CD4-positive, alpha-beta memory T cell (primary cell): ENCODE measurements at regions not wholly inside any gene's neighbourhood (a gene's known extent, or its start where the extent isn't known, plus 50 kb on each side); places are given as distances from the start of the nearest gene placed in this dataset.

Experiments
- CTCF ChIA-PET: fragments of 350-600 bp; sonication (Branson Sonifier 250); formaldehyde crosslinking; loops from one replicate; lab custom pipeline; 2021; ENCODE audit warnings: inconsistent platforms; ENCODE audit not compliant: partially characterized antibody; lab: Charles Lee
- POLR2A ChIA-PET: fragments of 350-600 bp; sonication (Branson Sonifier 250); formaldehyde crosslinking; loops from one replicate; lab custom pipeline; 2021; ENCODE audit not compliant: partially characterized antibody; lab: Charles Lee
- DNase-seq, 5 donors: peaks; one replicate each; pipeline versions ENCODE4 v3.0.0 to v3.0.0-alpha.2; 2020 to 2022; ENCODE audit warnings: mixed read lengths in 1 of 5
- H3K27ac ChIP-seq: one replicate; pipeline ENCODE4 v1.7.0; 2013; ENCODE audit warnings: low read depth, low read length
- H3K27me3 ChIP-seq: 2 replicates; pipeline ENCODE4 v1.7.0; 2013; ENCODE audit warnings: mild to moderate bottlenecking, low read length, moderate library complexity; ENCODE audit not compliant: insufficient read depth
- H3K36me3 ChIP-seq: 2 replicates; pipeline ENCODE4 v1.7.0; 2013; ENCODE audit warnings: mild to moderate bottlenecking, low read length, moderate library complexity; ENCODE audit not compliant: insufficient read depth
- H3K4me1 ChIP-seq: 2 replicates; pipeline ENCODE4 v1.7.0; 2013; ENCODE audit warnings: mild to moderate bottlenecking, low read length, moderate library complexity; ENCODE audit not compliant: insufficient read depth
- H3K4me3 ChIP-seq, 2 donors: one replicate each; pipeline ENCODE4 v1.7.0; 2013; ENCODE audit warnings: low read length in 2 of 2, mild to moderate bottlenecking in 1 of 2
- H3K9me3 ChIP-seq, 2 donors: one replicate each; pipeline ENCODE4 v1.7.0; 2013; ENCODE audit warnings: low read length in 2 of 2, control low read depth in 1 of 2; ENCODE audit not compliant: control insufficient read depth in 1 of 2
- H3K27ac Mint-ChIP-seq, 7 donors: one replicate each; pipeline ENCODE4 v1.8.0; 2020 to 2021; ENCODE audit warnings: mixed read lengths in 7 of 7, mild to moderate bottlenecking in 6 of 7, inconsistent platforms in 3 of 7, moderate library complexity in 3 of 7
- H3K27me3 Mint-ChIP-seq, 2 donors: one replicate each; pipeline ENCODE4 v1.8.0; 2020 to 2021; ENCODE audit warnings: mixed read lengths in 2 of 2
- H3K36me3 Mint-ChIP-seq, 2 donors: one replicate each; pipeline ENCODE4 v1.8.0; 2020 to 2021; ENCODE audit warnings: mixed read lengths in 2 of 2, inconsistent platforms in 1 of 2, mild to moderate bottlenecking in 1 of 2
- H3K4me1 Mint-ChIP-seq, 4 donors: one replicate each; pipeline ENCODE4 v1.8.0; 2020 to 2021; ENCODE audit warnings: mixed read lengths in 4 of 4, mild to moderate bottlenecking in 1 of 4
- H3K4me3 Mint-ChIP-seq, 8 donors: one replicate each; pipeline ENCODE4 v1.8.0; 2020 to 2021; ENCODE audit warnings: mixed read lengths in 8 of 8, mild to moderate bottlenecking in 7 of 8, moderate library complexity in 6 of 8, inconsistent platforms in 3 of 8
- H3K9me3 Mint-ChIP-seq, 8 donors: one replicate each; pipeline ENCODE4 v1.8.0; 2020 to 2021; ENCODE audit warnings: mixed read lengths in 8 of 8, mild to moderate bottlenecking in 5 of 8, inconsistent platforms in 3 of 8, moderate library complexity in 1 of 8
- intact Hi-C: fragments of 100-400 bp; cut with micrococcal nuclease; formaldehyde crosslinking; loops from one replicate; pipeline ENCODE4 v1.15.1; 2023

GRCh38 chr6:62441182-62441581 lies 155.2 kb upstream of the KHDRBS2 start:
- H3K4me3 ChIP-seq, result no peak overlapping the region
- DNase-seq, result no peak
- H3K36me3 Mint-ChIP-seq, result no peaks in the 10 kb centered on the region
- no peak overlapping the region for H3K4me3 Mint-ChIP-seq
- no peaks in the 10 kb centered on the region for H3K27me3 ChIP-seq
- H3K9me3 ChIP-seq, result peaks cover 0 to 3% of the 10 kb centered on the region in 2 donors
- ChIA-PET POLR2A (no interaction called here), CTCF (no interaction called here)
- no peaks in the 10 kb centered on the region for H3K4me1 ChIP-seq
- H3K27ac Mint-ChIP-seq, result no peak overlapping the region
- H3K9me3 Mint-ChIP-seq, result peaks cover 5 to 51% (median 18%) of the 10 kb centered on the region in 8 donors
- H3K4me1 Mint-ChIP-seq, result no peaks in the 10 kb centered on the region
- intact Hi-C loops, result no loop called here
- no peak overlapping the region for H3K27ac ChIP-seq
- no peaks in the 10 kb centered on the region for H3K36me3 ChIP-seq
- no peaks in the 10 kb centered on the region for H3K27me3 Mint-ChIP-seq

GRCh38 chr6:62429781-62430180 lies 143.8 kb upstream of the KHDRBS2 start:
- Mint-ChIP-seq H3K9me3 (peaks cover 0 to 18% (median 10%) of the 10 kb centered on the region in 8 donors), H3K4me1 (no peaks in the 10 kb centered on the region), H3K4me3 (no peak overlapping the region)

GRCh38 chr6:62400521-62401259 lies 114.7 kb upstream of the KHDRBS2 start:
- H3K27me3 Mint-ChIP-seq, result no peaks in the 10 kb centered on the region
- no peak for DNase-seq
- no peaks in the 10 kb centered on the region for H3K36me3 Mint-ChIP-seq
- Histone ChIP-seq H3K27me3 (no peaks in the 10 kb centered on the region), H3K9me3 (peaks cover 0 to 3% of the 10 kb centered on the region in 2 donors), H3K27ac (no peak overlapping the region), H3K36me3 (no peaks in the 10 kb centered on the region), H3K4me3 (no peak overlapping the region), H3K4me1 (no peaks in the 10 kb centered on the region)
- POLR2A ChIA-PET, result no interaction called here
- no peaks in the 10 kb centered on the region for H3K4me1 Mint-ChIP-seq
- H3K4me3 Mint-ChIP-seq, result no peak overlapping the region
- CTCF ChIA-PET, result no interaction called here
- H3K9me3 Mint-ChIP-seq, result peaks cover 0 to 34% (median 13%) of the 10 kb centered on the region in 8 donors
- intact Hi-C loops, result no loop called here
- no peak overlapping the region for H3K27ac Mint-ChIP-seq

More at GRCh38 chr6:62429781-62430180, 143.8 kb upstream of the KHDRBS2 start:
- POLR2A ChIA-PET, result no interaction called here
- H3K36me3 Mint-ChIP-seq, result no peaks in the 10 kb centered on the region
- H3K4me3 ChIP-seq, result no peak overlapping the region
- H3K27me3 ChIP-seq, result no peaks in the 10 kb centered on the region
- no peak overlapping the region for H3K27ac ChIP-seq
- CTCF ChIA-PET, result no interaction called here
- no peaks in the 10 kb centered on the region for H3K27me3 Mint-ChIP-seq
- DNase-seq, result no peak
- peaks cover 0 to 5% of the 10 kb centered on the region in 2 donors for H3K9me3 ChIP-seq
- no peaks in the 10 kb centered on the region for H3K4me1 ChIP-seq
- no peak overlapping the region for H3K27ac Mint-ChIP-seq
- intact Hi-C loops, result no loop called here
- no peaks in the 10 kb centered on the region for H3K36me3 ChIP-seq

- H3K9me3 Mint-ChIP-seq, result peaks cover 6 to 30% (median 15%) of the 10 kb centered on the region in 8 donors
- no peaks in the 10 kb centered on the region for H3K4me1 Mint-ChIP-seq
- no peaks in the 10 kb centered on the region for H3K27me3 ChIP-seq
- no peaks in the 10 kb centered on the region for H3K36me3 Mint-ChIP-seq
- H3K36me3 ChIP-seq, result no peaks in the 10 kb centered on the region
- H3K4me1 ChIP-seq, result no peaks in the 10 kb centered on the region
- POLR2A ChIA-PET, result no interaction called here
- H3K27ac Mint-ChIP-seq, result no peak overlapping the region
- no peak overlapping the region for H3K4me3 Mint-ChIP-seq
- no peak overlapping the region for H3K27ac ChIP-seq
- DNase-seq, result no peak
- no peaks in the 10 kb centered on the region for H3K9me3 ChIP-seq
- no peaks in the 10 kb centered on the region for H3K27me3 Mint-ChIP-seq
- CTCF ChIA-PET, result no interaction called here
- intact Hi-C loops, result no loop called here
- no peak overlapping the region for H3K4me3 ChIP-seq
These were observed 107.6 kb upstream of the KHDRBS2 start for GRCh38 chr6:62393608-62394007.

- Mint-ChIP-seq H3K27ac (no peak overlapping the region), H3K9me3 (peaks cover 6 to 40% (median 18%) of the 10 kb centered on the region in 8 donors), H3K36me3 (no peaks in the 10 kb centered on the region), H3K27me3 (no peaks in the 10 kb centered on the region), H3K4me1 (no peaks in the 10 kb centered on the region), H3K4me3 (no peak overlapping the region)
- CTCF ChIA-PET, result no interaction called here
- Histone ChIP-seq H3K4me1 (no peaks in the 10 kb centered on the region), H3K27ac (no peak overlapping the region), H3K9me3 (no peaks in the 10 kb centered on the region), H3K36me3 (no peaks in the 10 kb centered on the region), H3K27me3 (no peaks in the 10 kb centered on the region), H3K4me3 (no peak overlapping the region)
- POLR2A ChIA-PET, result no interaction called here
- intact Hi-C loops, result no loop called here
- DNase-seq, result no peak
These were observed 106.3 kb upstream of the KHDRBS2 start for GRCh38 chr6:62392291-62392690.

DNA sequence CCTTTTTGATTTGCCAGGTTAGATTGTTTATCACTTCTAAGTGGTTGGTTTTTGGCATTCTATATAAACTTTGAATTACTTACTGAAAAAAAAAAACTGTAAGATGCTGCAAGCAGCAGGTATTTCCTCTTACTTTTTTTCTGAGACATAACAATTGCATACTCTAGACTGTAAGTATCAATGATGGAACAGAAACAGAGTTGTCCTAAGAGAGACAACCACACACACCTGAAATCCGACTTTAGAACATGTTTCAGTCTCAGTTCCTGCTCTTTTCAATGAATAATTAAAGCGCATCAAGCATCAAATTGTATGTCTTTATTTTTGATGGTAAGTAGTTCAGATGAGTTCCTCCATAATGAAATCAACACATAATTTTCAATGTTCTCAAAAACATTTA lies 105.3 kb upstream of the KHDRBS2 start:
- POLR2A ChIA-PET, result no interaction called here
- H3K36me3 Mint-ChIP-seq, result no peaks in the 10 kb centered on the region
- H3K27ac ChIP-seq, result no peak overlapping the region
- no peaks in the 10 kb centered on the region for H3K27me3 ChIP-seq
- intact Hi-C loops, result no loop called here
- H3K9me3 Mint-ChIP-seq, result peaks cover 6 to 37% (median 16%) of the 10 kb centered on the region in 8 donors
- H3K27me3 Mint-ChIP-seq, result no peaks in the 10 kb centered on the region
- CTCF ChIA-PET, result no interaction called here
- H3K4me1 ChIP-seq, result no peaks in the 10 kb centered on the region
- DNase-seq, result no peak
- H3K9me3 ChIP-seq, result no peaks in the 10 kb centered on the region
- H3K36me3 ChIP-seq, result no peaks in the 10 kb centered on the region
- no peaks in the 10 kb centered on the region for H3K4me1 Mint-ChIP-seq
- no peak overlapping the region for H3K4me3 Mint-ChIP-seq
- H3K4me3 ChIP-seq, result no peak overlapping the region
- H3K27ac Mint-ChIP-seq, result no peak overlapping the region

- Histone ChIP-seq H3K9me3 (no peaks in the 10 kb centered on the region), H3K4me3 (no peak overlapping the region), H3K4me1 (no peaks in the 10 kb centered on the region), H3K27ac (no peak overlapping the region), H3K36me3 (no peaks in the 10 kb centered on the region), H3K27me3 (no peaks in the 10 kb centered on the region)
- intact Hi-C loops, result no loop called here
- Mint-ChIP-seq H3K36me3 (no peaks in the 10 kb centered on the region), H3K27ac (no peak overlapping the region), H3K4me1 (no peaks in the 10 kb centered on the region), H3K4me3 (no peak overlapping the region), H3K27me3 (no peaks in the 10 kb centered on the region), H3K9me3 (peaks cover 7 to 34% (median 11%) of the 10 kb centered on the region in 8 donors)
- CTCF ChIA-PET, result no interaction called here
- POLR2A ChIA-PET, result no interaction called here
- DNase-seq, result no peak
These were observed 104.4 kb upstream of the KHDRBS2 start for GRCh38 chr6:62390401-62390800.
